K562 (cell line): ENCODE measurements at regions not wholly inside any gene's neighbourhood (a gene's known extent, or its start where the extent isn't known, plus 50 kb on each side); places are given as distances from the start of the nearest gene placed in this dataset.
A peak's percentile ranks its signal among the peaks of the same experiment; 100 is the strongest.

Source experiments
- BRD9 ChIP-seq: fragments of 450-650 bp; IDR thresholded peaks from 2 replicates; pipeline ENCODE4 v1.6.1; 2018; ENCODE audit warnings: low read depth; ENCODE audit not compliant: partially characterized antibody
- CHCHD3 ChIP-seq: fragments of 250-450 bp; sonication (Bioruptor Pico); IDR thresholded peaks from 2 replicates; pipeline ENCODE4 v2.1.2; 2022; ENCODE audit warnings: mild to moderate bottlenecking
- CSDE1 ChIP-seq, 2 experiments: fragments of 450-650 bp; IDR thresholded peaks; 2 replicates each; pipeline ENCODE4 v1.6.1; 2016; ENCODE audit warnings: mild to moderate bottlenecking in 1 of 2
- EP300 ChIP-seq: IDR thresholded peaks from 2 replicates; pipeline ENCODE4 v1.6.1; 2012; ENCODE audit warnings: low read length, improper control_type of control experiment
- FUS ChIP-seq: fragments of 200-400 bp; formaldehyde crosslinking; optimal IDR thresholded peaks from 2 replicates; pipeline ENCODE3; 2017; ENCODE audit warnings: low read depth, low read length
- MCM5 ChIP-seq: fragments of 450-650 bp; IDR thresholded peaks from 2 replicates; pipeline ENCODE4 v1.6.1; 2016; ENCODE audit warnings: low read depth
- NCOA6 ChIP-seq: fragments of 450-650 bp; IDR thresholded peaks from 2 replicates; pipeline ENCODE4 v1.6.1; 2017; ENCODE audit warnings: mild to moderate bottlenecking
- RBM17 ChIP-seq: fragments of 200-400 bp; formaldehyde crosslinking; IDR thresholded peaks from 2 replicates; pipeline ENCODE4 v1.6.1; 2017; ENCODE audit warnings: low read depth, mild to moderate bottlenecking, low read length, borderline replicate concordance
- RCOR1 ChIP-seq, 2 experiments: IDR thresholded peaks; 2 replicates each; pipeline ENCODE4 v1.6.1; 2012; ENCODE audit warnings: low read depth in 2 of 2, low read length in 2 of 2, borderline replicate concordance in 1 of 2, improper control_type of control experiment in 1 of 2
- SREBF2 ChIP-seq: sonication (generic); formaldehyde crosslinking; IDR thresholded peaks from 2 replicates; pipeline ENCODE4 v1.4.0; 2020; ENCODE audit warnings: mild to moderate bottlenecking, missing genetic modification reagents
- TAF7 ChIP-seq: fragments of 450-650 bp; IDR thresholded peaks from 2 replicates; pipeline ENCODE4 v1.6.1; 2016; ENCODE audit warnings: missing genetic modification characterization, missing compliant biosample characterization
- ZEB2 ChIP-seq: fragments of 450-650 bp; IDR thresholded peaks from 2 replicates; pipeline ENCODE4 v1.6.1; 2016
- ZNF282 ChIP-seq: sonication (generic); formaldehyde crosslinking; IDR thresholded peaks from 2 replicates; pipeline ENCODE4 v1.8.1; 2023; ENCODE audit warnings: missing genetic modification reagents
- ZNF444 ChIP-seq: fragments of 250-450 bp; sonication (Bioruptor Pico); IDR thresholded peaks from 2 replicates; pipeline ENCODE4 v1.4.0; 2020; ENCODE audit warnings: mild to moderate bottlenecking, moderate library complexity
- ZNF75A ChIP-seq: fragments of 450-650 bp; formaldehyde crosslinking; IDR thresholded peaks from 2 replicates; pipeline ENCODE4 v1.4.0; 2020; ENCODE audit warnings: mild to moderate bottlenecking
- ZNF785 ChIP-seq: fragments of 250-450 bp; sonication (Bioruptor Pico); IDR thresholded peaks from 2 replicates; pipeline ENCODE4 v1.4.0; 2020; ENCODE audit warnings: mild to moderate bottlenecking
- TF ChIP-seq, protein P1 (sequence below): fragments of 450-650 bp; formaldehyde crosslinking; IDR thresholded peaks from 2 replicates; pipeline ENCODE4 v1.4.0; 2022; ENCODE audit warnings: missing genetic modification characterization
- TF ChIP-seq, protein P2 (sequence below): fragments of 150-350 bp; conservative IDR thresholded peaks from 2 replicates; pipeline ENCODE4 v1.6.1; 2014; ENCODE audit warnings: low read length
- TF ChIP-seq, protein P3 (sequence below): fragments of 250-450 bp; sonication (Bioruptor Pico); IDR thresholded peaks from 2 replicates; pipeline ENCODE4 v1.5.0; 2020; ENCODE audit warnings: mild to moderate bottlenecking
- TF ChIP-seq, protein P4 (sequence below): conservative IDR thresholded peaks from 2 replicates; pipeline ENCODE4 v1.6.1; 2011; ENCODE audit warnings: low read depth, mild to moderate bottlenecking, low read length; ENCODE audit not compliant: control insufficient read depth
- TF ChIP-seq, protein P5 (sequence below): fragments of 250-450 bp; sonication (Bioruptor Pico); IDR thresholded peaks from 2 replicates; pipeline ENCODE4 v1.8.0; 2021; ENCODE audit warnings: moderate library complexity, mild to moderate bottlenecking, inconsistent platforms

DNA sequence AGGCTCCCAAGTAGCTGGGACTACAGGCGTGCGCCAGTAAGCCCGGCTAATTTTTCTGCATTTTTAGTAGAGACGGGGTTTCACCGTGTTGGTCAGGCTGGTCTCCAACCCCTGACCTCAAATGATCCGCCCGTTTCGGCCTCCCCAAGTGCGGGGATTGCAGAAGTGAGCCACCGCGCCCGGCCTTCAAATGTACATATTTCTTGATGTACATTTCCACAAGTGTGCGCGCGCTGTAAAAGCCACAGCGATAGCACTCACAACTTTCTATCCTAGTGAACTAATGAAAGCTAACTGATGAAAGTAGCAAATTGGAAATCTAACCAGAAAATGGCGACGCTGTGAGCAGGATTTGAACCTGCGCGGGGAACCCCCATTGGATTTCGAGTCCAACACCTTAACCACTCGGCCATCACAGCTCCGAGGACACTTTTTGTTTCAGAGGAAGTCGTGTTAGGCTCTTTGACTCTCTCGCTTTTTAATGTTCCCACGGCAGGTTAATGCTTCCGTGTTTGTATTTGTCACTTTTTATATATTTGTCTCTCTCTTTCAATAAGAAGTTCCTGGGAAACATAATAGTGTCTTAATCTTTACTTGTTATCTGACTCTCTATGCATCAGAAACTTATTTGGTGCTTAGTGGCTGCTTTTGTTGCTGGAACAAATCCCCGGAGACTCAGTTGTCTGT lies 199.4 kb upstream of the ZNF184 start (continued):
- peak; percentile 16 to 85; a peak in 2 of 4 replicates for TF ChIP-seq RCOR1 (IDR thresholded peaks at IDR 0.05; ENCODE audit: borderline replicate concordance in 1 of 2, low read depth in 2 of 2, low read length in 2 of 2)
- peak; percentile 71; the same call in 1 of the 2 replicates for TF ChIP-seq ZEB2
- TF ChIP-seq, protein P1, sequence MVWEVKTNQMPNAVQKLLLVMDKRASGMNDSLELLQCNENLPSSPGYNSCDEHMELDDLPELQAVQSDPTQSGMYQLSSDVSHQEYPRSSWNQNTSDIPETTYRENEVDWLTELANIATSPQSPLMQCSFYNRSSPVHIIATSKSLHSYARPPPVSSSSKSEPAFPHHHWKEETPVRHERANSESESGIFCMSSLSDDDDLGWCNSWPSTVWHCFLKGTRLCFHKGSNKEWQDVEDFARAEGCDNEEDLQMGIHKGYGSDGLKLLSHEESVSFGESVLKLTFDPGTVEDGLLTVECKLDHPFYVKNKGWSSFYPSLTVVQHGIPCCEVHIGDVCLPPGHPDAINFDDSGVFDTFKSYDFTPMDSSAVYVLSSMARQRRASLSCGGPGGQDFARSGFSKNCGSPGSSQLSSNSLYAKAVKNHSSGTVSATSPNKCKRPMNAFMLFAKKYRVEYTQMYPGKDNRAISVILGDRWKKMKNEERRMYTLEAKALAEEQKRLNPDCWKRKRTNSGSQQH = peak; percentile 78
- no peak for TF ChIP-seq ZNF785
- TF ChIP-seq MCM5 = no peak
- no peak for TF ChIP-seq ZNF282
- no peak for TF ChIP-seq SREBF2
- TF ChIP-seq CHCHD3 (CRISPR knock-in tag) = no peak
- TF ChIP-seq RBM17 = no peak
- TF ChIP-seq, protein P2, sequence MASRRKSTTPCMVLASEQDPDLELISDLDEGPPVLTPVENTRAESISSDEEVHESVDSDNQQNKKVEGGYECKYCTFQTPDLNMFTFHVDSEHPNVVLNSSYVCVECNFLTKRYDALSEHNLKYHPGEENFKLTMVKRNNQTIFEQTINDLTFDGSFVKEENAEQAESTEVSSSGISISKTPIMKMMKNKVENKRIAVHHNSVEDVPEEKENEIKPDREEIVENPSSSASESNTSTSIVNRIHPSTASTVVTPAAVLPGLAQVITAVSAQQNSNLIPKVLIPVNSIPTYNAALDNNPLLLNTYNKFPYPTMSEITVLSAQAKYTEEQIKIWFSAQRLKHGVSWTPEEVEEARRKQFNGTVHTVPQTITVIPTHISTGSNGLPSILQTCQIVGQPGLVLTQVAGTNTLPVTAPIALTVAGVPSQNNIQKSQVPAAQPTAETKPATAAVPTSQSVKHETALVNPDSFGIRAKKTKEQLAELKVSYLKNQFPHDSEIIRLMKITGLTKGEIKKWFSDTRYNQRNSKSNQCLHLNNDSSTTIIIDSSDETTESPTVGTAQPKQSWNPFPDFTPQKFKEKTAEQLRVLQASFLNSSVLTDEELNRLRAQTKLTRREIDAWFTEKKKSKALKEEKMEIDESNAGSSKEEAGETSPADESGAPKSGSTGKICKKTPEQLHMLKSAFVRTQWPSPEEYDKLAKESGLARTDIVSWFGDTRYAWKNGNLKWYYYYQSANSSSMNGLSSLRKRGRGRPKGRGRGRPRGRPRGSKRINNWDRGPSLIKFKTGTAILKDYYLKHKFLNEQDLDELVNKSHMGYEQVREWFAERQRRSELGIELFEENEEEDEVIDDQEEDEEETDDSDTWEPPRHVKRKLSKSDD = peak; percentile 68; the same call in 1 of the 2 replicates
- TF ChIP-seq TAF7 (tag) = no peak
- TF ChIP-seq, protein P3, sequence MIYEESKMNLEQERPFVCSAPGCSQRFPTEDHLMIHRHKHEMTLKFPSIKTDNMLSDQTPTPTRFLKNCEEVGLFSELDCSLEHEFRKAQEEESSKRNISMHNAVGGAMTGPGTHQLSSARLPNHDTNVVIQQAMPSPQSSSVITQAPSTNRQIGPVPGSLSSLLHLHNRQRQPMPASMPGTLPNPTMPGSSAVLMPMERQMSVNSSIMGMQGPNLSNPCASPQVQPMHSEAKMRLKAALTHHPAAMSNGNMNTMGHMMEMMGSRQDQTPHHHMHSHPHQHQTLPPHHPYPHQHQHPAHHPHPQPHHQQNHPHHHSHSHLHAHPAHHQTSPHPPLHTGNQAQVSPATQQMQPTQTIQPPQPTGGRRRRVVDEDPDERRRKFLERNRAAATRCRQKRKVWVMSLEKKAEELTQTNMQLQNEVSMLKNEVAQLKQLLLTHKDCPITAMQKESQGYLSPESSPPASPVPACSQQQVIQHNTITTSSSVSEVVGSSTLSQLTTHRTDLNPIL (CRISPR knock-in tag) = no peak
- peak; percentile 70 for TF ChIP-seq EP300
- TF ChIP-seq CSDE1 (IDR thresholded peaks at IDR 0.05) = peak in 1 of 2 experiments; percentile 79; a peak in 2 of 4 replicates
- no peak for TF ChIP-seq NCOA6
- TF ChIP-seq, protein P4, sequence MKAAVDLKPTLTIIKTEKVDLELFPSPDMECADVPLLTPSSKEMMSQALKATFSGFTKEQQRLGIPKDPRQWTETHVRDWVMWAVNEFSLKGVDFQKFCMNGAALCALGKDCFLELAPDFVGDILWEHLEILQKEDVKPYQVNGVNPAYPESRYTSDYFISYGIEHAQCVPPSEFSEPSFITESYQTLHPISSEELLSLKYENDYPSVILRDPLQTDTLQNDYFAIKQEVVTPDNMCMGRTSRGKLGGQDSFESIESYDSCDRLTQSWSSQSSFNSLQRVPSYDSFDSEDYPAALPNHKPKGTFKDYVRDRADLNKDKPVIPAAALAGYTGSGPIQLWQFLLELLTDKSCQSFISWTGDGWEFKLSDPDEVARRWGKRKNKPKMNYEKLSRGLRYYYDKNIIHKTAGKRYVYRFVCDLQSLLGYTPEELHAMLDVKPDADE = peak; percentile 19; the same call in 1 of the 2 replicates
- TF ChIP-seq BRD9 = peak; percentile 87
- TF ChIP-seq, protein P5, sequence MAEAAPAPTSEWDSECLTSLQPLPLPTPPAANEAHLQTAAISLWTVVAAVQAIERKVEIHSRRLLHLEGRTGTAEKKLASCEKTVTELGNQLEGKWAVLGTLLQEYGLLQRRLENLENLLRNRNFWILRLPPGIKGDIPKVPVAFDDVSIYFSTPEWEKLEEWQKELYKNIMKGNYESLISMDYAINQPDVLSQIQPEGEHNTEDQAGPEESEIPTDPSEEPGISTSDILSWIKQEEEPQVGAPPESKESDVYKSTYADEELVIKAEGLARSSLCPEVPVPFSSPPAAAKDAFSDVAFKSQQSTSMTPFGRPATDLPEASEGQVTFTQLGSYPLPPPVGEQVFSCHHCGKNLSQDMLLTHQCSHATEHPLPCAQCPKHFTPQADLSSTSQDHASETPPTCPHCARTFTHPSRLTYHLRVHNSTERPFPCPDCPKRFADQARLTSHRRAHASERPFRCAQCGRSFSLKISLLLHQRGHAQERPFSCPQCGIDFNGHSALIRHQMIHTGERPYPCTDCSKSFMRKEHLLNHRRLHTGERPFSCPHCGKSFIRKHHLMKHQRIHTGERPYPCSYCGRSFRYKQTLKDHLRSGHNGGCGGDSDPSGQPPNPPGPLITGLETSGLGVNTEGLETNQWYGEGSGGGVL (CRISPR knock-in tag) = no peak
- TF ChIP-seq ZNF444 (CRISPR knock-in tag) = no peak
- no peak for TF ChIP-seq ZNF75A (CRISPR knock-in tag)
- TF ChIP-seq FUS = no peak
